ENCODE measurements at regions not wholly inside any gene's neighbourhood (a gene's known extent, or its start where the extent isn't known, plus 50 kb on each side); places are given as distances from the start of the nearest gene placed in this dataset.

DNA sequence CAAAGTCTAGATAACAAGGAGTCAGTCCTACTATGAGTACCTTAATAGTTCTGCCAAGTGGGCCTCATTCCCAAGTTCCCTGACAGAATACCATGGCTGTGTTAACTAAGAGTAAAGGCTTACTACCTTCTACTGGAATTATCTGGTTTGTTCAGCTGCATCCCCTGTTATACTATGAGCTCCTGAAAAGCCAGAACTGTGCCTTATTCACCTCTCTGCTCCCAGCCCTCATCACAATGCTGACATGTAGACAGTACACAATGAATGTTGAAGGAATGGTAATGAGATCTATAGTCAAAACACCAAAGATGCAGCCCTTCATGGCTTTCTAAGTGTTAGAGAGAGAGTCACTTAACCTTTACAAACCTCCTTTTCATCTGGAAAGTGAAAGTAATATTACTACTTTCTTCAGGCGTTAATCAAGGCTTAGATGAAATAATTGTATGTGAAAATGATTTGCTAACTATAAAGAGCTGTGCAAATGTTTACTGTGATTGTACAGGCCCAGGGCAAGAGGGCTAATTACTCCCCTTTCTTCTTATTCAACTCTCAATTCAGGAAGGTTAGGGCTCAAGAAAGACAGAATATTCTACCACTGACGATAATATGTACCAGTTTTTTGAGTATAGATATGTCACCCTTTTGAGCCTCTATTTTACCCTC is 70.3 kb upstream of the MROH9 start:
- DNase-seq = no peak

DNA sequence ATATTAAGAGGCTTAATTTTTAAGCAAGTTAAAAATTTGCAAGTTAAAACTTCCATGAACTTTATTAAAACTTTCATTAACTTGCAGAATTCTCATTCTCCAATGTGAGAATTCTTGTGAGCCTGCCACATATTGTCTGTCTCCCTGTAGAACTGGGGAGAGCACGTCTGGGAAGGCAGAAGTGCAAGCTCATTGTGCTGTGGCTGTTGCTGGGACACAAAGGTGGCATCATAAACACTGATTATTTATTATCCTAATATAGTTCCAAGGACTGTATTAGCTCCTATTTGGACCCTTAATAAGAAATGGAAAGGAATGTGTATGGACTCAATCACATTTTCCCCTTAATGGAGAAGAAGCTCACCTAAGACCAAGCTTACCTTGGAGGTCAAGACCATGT is 68.7 kb upstream of the MROH9 start:
- DNase-seq = no peak

- no peak for DNase-seq
These were observed 63.5 kb upstream of the MROH9 start for GRCh38 chr1:170871868-170872267.

GRCh38 chr1:170872663-170873062 is 62.7 kb upstream of the MROH9 start:
- DNase-seq = no peak

DNA sequence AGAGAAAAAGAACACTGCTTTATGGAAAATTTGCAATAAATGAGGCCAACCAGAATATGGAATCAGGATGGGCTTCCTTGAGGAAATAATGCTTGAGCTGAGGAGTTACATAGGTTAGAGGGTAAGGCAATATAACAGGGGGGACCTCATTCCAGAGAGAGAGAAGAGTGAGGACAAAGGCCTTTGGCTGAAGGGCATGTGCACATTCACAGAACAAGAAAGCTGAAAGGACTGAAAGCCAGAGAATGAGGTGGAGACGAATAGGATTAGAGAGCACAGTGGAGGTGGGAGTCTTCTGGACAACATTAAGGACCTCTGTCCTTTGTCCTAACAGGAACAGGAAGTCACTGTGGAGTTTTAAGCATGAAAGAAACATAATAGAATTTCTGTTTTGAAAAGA is 60.7 kb upstream of the MROH9 start:
- no peak for DNase-seq

GRCh38 chr1:170881268-170882265 is 53.8 kb upstream of the MROH9 start:
- DNase-seq = peak in 1 of 2 experiments; percentile 33

Data from NCI-H524 (cell line).